Skeletal muscle cell (primary cell): ENCODE measurements at regions not wholly inside any gene's neighbourhood (a gene's known extent, or its start where the extent isn't known, plus 50 kb on each side); places are given as distances from the start of the nearest gene placed in this dataset.
"Not testable (repeated sequence)": the region's sequence is repeated elsewhere in the genome, so short reads cannot be mapped to it uniquely, and the experiment has no call there.

Experiments
- DNase-seq: peaks from one replicate; pipeline ENCODE4 v3.0.0-alpha.2; 2010; ENCODE audit warnings: low read depth
- H3K4me3 ChIP-seq: 2 replicates; pipeline ENCODE4 v1.5.1; 2011; ENCODE audit warnings: low read depth, mild to moderate bottlenecking, control low read depth, low read length, moderate library complexity

GRCh38 chr2:13791019-13791547 is 841.4 kb upstream of the LRATD1 start:
- H3K4me3 ChIP-seq = no peak overlapping the region
- no peak for DNase-seq

- no peak for DNase-seq
Measured at GRCh38 chr2:13806539-13806938, 826.0 kb upstream of the LRATD1 start.

GRCh38 chr2:13813236-13813635 is 819.3 kb upstream of the LRATD1 start:
- no peak overlapping the region for H3K4me3 ChIP-seq
- DNase-seq = no peak

More at GRCh38 chr2:13806539-13806938, 826.0 kb upstream of the LRATD1 start:
- H3K4me3 ChIP-seq = no peak overlapping the region

- no peak for DNase-seq
- no peak overlapping the region for H3K4me3 ChIP-seq
Measured at GRCh38 chr2:13818002-13818401, 814.5 kb upstream of the LRATD1 start.

GRCh38 chr2:13819896-13820295 is 812.6 kb upstream of the LRATD1 start:
- no peak overlapping the region for H3K4me3 ChIP-seq
- DNase-seq = no peak

GRCh38 chr2:13821255-13821880 is 811.1 kb upstream of the LRATD1 start:
- DNase-seq = peak; percentile 75
- no peak overlapping the region for H3K4me3 ChIP-seq

GRCh38 chr2:13822365-13822764 is 810.2 kb upstream of the LRATD1 start:
- H3K4me3 ChIP-seq = no peak overlapping the region
- no peak for DNase-seq

- H3K4me3 ChIP-seq = no peak overlapping the region
- no peak for DNase-seq
Measured at GRCh38 chr2:13826314-13826853, 806.1 kb upstream of the LRATD1 start.

GRCh38 chr2:13858626-13859025 is 773.9 kb upstream of the LRATD1 start:
- peak; percentile 21 for DNase-seq
- H3K4me3 ChIP-seq = no peak overlapping the region

- not testable (repeated sequence) for DNase-seq, H3K4me3 ChIP-seq
Measured at GRCh38 chr2:13868275-13868674, 764.2 kb upstream of the LRATD1 start.

- no peak for DNase-seq
- H3K4me3 ChIP-seq = no peak overlapping the region
Measured at GRCh38 chr2:13876491-13877037, 756.0 kb upstream of the LRATD1 start.

- no peak for DNase-seq
- H3K4me3 ChIP-seq = no peak overlapping the region
Measured at GRCh38 chr2:13877571-13877970, 754.9 kb upstream of the LRATD1 start.

- no peak overlapping the region for H3K4me3 ChIP-seq
- DNase-seq = no peak
Measured at GRCh38 chr2:13884291-13884976, 748.1 kb upstream of the LRATD1 start.

- no peak overlapping the region for H3K4me3 ChIP-seq
- DNase-seq = no peak
Measured at GRCh38 chr2:13901526-13901925, 731.0 kb upstream of the LRATD1 start.

- H3K4me3 ChIP-seq = no peak overlapping the region
- DNase-seq = no peak
Measured at GRCh38 chr2:13905831-13906230, 726.7 kb upstream of the LRATD1 start.

GRCh38 chr2:13916066-13916465 is 716.5 kb upstream of the LRATD1 start:
- no peak overlapping the region for H3K4me3 ChIP-seq

GRCh38 chr2:13917958-13918357 is 714.6 kb upstream of the LRATD1 start:
- no peak for DNase-seq
- H3K4me3 ChIP-seq = no peak overlapping the region

More at GRCh38 chr2:13916066-13916465, 716.5 kb upstream of the LRATD1 start:
- DNase-seq = no peak

- H3K4me3 ChIP-seq = no peak overlapping the region
- peak; percentile 24 for DNase-seq
Measured at GRCh38 chr2:13919981-13920382, 712.5 kb upstream of the LRATD1 start.

GRCh38 chr2:13921245-13921644 is 711.3 kb upstream of the LRATD1 start:
- no peak overlapping the region for H3K4me3 ChIP-seq
- no peak for DNase-seq

- no peak overlapping the region for H3K4me3 ChIP-seq
- DNase-seq = no peak
Measured at GRCh38 chr2:13923823-13924222, 708.7 kb upstream of the LRATD1 start.
